ENCODE measurements at regions not wholly inside any gene's neighbourhood (a gene's known extent, or its start where the extent isn't known, plus 50 kb on each side); places are given as distances from the start of the nearest gene placed in this dataset.

DNA sequence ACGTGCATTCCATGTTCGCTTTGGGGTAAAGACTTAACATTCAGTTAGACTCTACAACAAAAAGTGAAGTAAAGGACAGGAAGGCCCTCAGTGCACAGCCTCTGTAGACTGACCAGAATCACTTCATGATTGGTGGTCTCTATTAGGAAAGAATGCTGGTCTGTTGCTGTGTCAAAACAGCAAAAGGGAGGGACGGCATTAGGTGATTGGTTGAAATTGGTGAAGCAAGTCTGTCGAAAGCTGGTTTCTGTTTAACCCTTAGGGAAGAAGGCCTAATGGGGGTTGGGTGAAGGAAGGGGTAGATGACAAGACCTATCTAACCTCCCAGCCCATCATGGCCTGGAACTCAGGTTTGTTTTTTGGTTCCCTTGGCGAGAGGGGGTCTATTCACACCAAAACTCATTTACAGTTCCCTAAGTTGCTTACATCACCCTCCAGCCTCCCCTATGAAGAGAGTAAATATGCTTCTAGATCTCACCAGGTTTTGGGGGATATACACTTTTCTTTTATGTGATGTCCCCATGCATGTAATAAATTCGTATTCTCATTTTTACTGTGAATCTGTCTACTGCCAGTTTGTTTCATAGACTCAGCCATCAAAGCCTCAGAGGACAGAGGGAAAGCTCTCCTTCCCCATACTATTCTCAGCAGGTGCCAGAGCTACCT lies 65.6 kb downstream of the TMEM17 start:
- DNase-seq (ENCODE audit: low spot score) (no peak), ATAC-seq (no peak)
- H3K4me1 Mint-ChIP-seq: no peaks in the 10 kb centered on the region
- H3K9me3 Mint-ChIP-seq: peaks cover 14% of the 10 kb centered on the region
- H3K27ac Mint-ChIP-seq: no peak overlapping the region
- no peak overlapping the region for H3K4me3 Mint-ChIP-seq
- TF ChIP-seq NFYB (CRISPR knock-in tag; conservative IDR thresholded peaks at IDR 0.05; ENCODE audit: low read depth) (no peak), ZNF512 (CRISPR knock-in tag; IDR thresholded peaks at IDR 0.05; ENCODE audit: borderline replicate concordance) (no peak), ZNF317 (CRISPR knock-in tag; IDR thresholded peaks at IDR 0.05; ENCODE audit: borderline replicate concordance, low read depth) (no peak), TEAD1 (CRISPR knock-in tag; IDR thresholded peaks at IDR 0.05) (no peak), TEAD4 (CRISPR knock-in tag; IDR thresholded peaks at IDR 0.05) (no peak), FOXP4 (CRISPR knock-in tag; IDR thresholded peaks at IDR 0.05) (no peak), SMAD3 (CRISPR knock-in tag; IDR thresholded peaks at IDR 0.05; ENCODE audit: borderline replicate concordance) (no peak), ZNF219 (CRISPR knock-in tag; IDR thresholded peaks at IDR 0.05; ENCODE audit: borderline replicate concordance) (no peak), ETV6 (CRISPR knock-in tag; IDR thresholded peaks at IDR 0.05) (no peak), IRF2 (CRISPR knock-in tag; IDR thresholded peaks at IDR 0.05; ENCODE audit: borderline replicate concordance, low read depth) (no peak), KAT7 (CRISPR knock-in tag; IDR thresholded peaks at IDR 0.05; ENCODE audit: borderline replicate concordance) (no peak), RORB (CRISPR knock-in tag; IDR thresholded peaks at IDR 0.05) (no peak), AFF4 (CRISPR knock-in tag; IDR thresholded peaks at IDR 0.05; ENCODE audit: borderline replicate concordance) (no peak), ZNF423 (CRISPR knock-in tag; IDR thresholded peaks at IDR 0.05) (no peak), ZMAT4 (CRISPR knock-in tag; IDR thresholded peaks at IDR 0.05) (no peak)
- TF ChIP-seq, protein P1, sequence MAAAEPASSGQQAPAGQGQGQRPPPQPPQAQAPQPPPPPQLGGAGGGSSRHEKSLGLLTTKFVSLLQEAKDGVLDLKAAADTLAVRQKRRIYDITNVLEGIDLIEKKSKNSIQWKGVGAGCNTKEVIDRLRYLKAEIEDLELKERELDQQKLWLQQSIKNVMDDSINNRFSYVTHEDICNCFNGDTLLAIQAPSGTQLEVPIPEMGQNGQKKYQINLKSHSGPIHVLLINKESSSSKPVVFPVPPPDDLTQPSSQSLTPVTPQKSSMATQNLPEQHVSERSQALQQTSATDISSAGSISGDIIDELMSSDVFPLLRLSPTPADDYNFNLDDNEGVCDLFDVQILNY (CRISPR knock-in tag; IDR thresholded peaks at IDR 0.05): no peak
- TF ChIP-seq, protein P2, sequence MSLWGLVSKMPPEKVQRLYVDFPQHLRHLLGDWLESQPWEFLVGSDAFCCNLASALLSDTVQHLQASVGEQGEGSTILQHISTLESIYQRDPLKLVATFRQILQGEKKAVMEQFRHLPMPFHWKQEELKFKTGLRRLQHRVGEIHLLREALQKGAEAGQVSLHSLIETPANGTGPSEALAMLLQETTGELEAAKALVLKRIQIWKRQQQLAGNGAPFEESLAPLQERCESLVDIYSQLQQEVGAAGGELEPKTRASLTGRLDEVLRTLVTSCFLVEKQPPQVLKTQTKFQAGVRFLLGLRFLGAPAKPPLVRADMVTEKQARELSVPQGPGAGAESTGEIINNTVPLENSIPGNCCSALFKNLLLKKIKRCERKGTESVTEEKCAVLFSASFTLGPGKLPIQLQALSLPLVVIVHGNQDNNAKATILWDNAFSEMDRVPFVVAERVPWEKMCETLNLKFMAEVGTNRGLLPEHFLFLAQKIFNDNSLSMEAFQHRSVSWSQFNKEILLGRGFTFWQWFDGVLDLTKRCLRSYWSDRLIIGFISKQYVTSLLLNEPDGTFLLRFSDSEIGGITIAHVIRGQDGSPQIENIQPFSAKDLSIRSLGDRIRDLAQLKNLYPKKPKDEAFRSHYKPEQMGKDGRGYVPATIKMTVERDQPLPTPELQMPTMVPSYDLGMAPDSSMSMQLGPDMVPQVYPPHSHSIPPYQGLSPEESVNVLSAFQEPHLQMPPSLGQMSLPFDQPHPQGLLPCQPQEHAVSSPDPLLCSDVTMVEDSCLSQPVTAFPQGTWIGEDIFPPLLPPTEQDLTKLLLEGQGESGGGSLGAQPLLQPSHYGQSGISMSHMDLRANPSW (CRISPR knock-in tag; conservative IDR thresholded peaks at IDR 0.05; ENCODE audit: low read depth): no peak
- TF ChIP-seq, protein P3, sequence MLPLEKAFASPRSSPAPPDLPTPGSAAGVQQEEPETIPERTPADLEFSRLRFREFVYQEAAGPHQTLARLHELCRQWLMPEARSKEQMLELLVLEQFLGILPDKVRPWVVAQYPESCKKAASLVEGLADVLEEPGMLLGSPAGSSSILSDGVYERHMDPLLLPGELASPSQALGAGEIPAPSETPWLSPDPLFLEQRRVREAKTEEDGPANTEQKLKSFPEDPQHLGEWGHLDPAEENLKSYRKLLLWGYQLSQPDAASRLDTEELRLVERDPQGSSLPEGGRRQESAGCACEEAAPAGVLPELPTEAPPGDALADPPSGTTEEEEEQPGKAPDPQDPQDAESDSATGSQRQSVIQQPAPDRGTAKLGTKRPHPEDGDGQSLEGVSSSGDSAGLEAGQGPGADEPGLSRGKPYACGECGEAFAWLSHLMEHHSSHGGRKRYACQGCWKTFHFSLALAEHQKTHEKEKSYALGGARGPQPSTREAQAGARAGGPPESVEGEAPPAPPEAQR (CRISPR knock-in tag; IDR thresholded peaks at IDR 0.05): no peak
- H3K36me3 Mint-ChIP-seq: no peaks in the 10 kb centered on the region
- CTCF ChIA-PET: no interaction called here
- POLR2A ChIA-PET: no interaction called here
- no peaks in the 10 kb centered on the region; the same call in 1 of the 2 replicates for H3K27me3 Mint-ChIP-seq (ENCODE audit: low read depth)

Measured in WTC11 (cell line).